WERI-Rb-1 (cell line): ENCODE measurements at regions not wholly inside any gene's neighbourhood (a gene's known extent, or its start where the extent isn't known, plus 50 kb on each side); places are given as distances from the start of the nearest gene placed in this dataset.

Experiments
- DNase-seq: peaks from one replicate; pipeline ENCODE4 v3.0.0-alpha.2; 2020
- H3K27ac ChIP-seq: fragments of 250-450 bp; sonication (Bioruptor Pico); 2 replicates; pipeline ENCODE4 v1.5.1; 2020; ENCODE audit warnings: mild to moderate bottlenecking, moderate library complexity
- H3K27me3 ChIP-seq: fragments of 250-450 bp; sonication (Bioruptor Pico); 2 replicates; pipeline ENCODE4 v1.5.1; 2021; ENCODE audit warnings: mild to moderate bottlenecking, low read depth, moderate library complexity; ENCODE audit not compliant: insufficient read depth, severe bottlenecking
- H3K36me3 ChIP-seq: fragments of 250-450 bp; sonication (Bioruptor Pico); 2 replicates; pipeline ENCODE4 v1.5.1; 2020; ENCODE audit warnings: mild to moderate bottlenecking, moderate library complexity
- H3K4me3 ChIP-seq: 2 replicates; pipeline ENCODE4 v1.5.1; 2011; ENCODE audit warnings: low read depth, mild to moderate bottlenecking, control low read depth, low read length
- H3K9me3 ChIP-seq: fragments of 250-450 bp; sonication (Bioruptor Pico); 2 replicates; pipeline ENCODE4 v1.5.1; 2021; ENCODE audit warnings: mild to moderate bottlenecking, moderate library complexity; ENCODE audit not compliant: severe bottlenecking
- TF ChIP-seq, protein P1 (sequence below): IDR thresholded peaks from 2 replicates; pipeline ENCODE4 v1.5.1; 2011; ENCODE audit warnings: low read depth, mild to moderate bottlenecking, control low read depth, inconsistent platforms, low read length

DNA sequence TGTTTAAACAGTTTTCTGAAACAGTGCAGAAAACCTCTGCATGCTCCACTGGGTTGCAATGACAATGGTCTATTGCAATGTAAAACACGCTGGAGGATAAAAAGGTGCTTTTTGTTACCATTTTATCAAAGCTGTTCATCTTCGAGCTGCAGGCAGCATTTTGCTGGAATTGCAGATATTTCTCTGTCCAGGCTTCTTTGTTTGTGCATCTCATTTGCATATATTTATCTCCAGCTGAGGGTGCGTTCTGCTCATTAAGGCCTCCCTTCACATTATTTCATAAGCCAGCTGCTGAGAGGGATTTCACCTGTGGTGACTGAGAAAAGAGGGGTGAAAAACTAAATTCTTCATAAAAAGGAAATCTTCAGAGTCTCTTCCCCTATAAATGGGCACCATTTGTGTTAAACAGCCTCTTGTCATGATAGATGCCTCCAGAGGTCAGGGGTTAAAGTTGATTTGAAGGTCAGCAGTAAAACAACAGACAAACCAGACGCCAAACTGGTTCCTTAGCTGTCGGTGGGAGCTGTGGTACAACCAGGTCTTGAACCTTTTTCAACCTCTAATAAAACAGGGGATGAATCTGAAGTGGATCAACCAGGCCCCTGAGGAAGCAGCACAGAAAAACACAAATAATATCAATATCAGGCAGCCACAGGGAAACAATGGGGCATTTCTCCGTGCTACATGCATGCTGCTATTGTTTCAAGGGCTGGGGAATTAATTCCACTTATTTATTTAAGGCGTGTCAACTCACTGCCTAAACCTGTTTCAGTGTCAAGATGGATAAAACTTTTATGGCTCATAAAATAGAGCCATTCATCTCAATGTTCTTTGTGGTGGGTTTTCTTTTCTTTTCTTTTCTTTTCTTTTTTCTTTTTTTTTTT, 265.1 kb downstream of the MEIS1 start:
- H3K27me3 ChIP-seq, result no peaks in the 10 kb centered on the region
- H3K27ac ChIP-seq, result no peak overlapping the region
- H3K4me3 ChIP-seq, result no peak overlapping the region
- H3K36me3 ChIP-seq, result no peaks in the 10 kb centered on the region
- no peak for DNase-seq
- no peaks in the 10 kb centered on the region for H3K9me3 ChIP-seq
- TF ChIP-seq, protein P1, sequence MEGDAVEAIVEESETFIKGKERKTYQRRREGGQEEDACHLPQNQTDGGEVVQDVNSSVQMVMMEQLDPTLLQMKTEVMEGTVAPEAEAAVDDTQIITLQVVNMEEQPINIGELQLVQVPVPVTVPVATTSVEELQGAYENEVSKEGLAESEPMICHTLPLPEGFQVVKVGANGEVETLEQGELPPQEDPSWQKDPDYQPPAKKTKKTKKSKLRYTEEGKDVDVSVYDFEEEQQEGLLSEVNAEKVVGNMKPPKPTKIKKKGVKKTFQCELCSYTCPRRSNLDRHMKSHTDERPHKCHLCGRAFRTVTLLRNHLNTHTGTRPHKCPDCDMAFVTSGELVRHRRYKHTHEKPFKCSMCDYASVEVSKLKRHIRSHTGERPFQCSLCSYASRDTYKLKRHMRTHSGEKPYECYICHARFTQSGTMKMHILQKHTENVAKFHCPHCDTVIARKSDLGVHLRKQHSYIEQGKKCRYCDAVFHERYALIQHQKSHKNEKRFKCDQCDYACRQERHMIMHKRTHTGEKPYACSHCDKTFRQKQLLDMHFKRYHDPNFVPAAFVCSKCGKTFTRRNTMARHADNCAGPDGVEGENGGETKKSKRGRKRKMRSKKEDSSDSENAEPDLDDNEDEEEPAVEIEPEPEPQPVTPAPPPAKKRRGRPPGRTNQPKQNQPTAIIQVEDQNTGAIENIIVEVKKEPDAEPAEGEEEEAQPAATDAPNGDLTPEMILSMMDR, result no peak

DNA sequence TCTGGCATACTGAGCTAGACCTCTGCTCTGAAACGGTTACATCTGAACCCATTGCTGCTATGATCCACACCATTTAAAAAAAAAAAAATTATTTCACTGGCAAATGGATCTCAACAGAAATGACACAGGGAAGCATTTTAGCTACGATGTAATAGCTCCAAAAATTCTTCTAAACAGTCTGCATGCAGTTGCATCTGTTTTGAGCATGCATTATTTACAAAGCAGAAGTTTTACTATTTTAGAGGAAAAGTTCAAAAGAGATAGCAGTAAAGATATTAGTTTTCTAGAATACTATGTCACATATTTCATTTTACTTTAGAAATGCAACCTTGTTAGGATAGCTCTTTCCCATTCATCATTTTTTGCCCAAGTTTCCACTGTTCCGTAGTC, 265.7 kb downstream of the MEIS1 start:
- Histone ChIP-seq H3K9me3 (no peaks in the 10 kb centered on the region), H3K36me3 (no peaks in the 10 kb centered on the region), H3K27ac (no peak overlapping the region), H3K4me3 (no peak overlapping the region), H3K27me3 (no peaks in the 10 kb centered on the region)
- TF ChIP-seq, protein P1, result no peak
- no peak for DNase-seq

DNA sequence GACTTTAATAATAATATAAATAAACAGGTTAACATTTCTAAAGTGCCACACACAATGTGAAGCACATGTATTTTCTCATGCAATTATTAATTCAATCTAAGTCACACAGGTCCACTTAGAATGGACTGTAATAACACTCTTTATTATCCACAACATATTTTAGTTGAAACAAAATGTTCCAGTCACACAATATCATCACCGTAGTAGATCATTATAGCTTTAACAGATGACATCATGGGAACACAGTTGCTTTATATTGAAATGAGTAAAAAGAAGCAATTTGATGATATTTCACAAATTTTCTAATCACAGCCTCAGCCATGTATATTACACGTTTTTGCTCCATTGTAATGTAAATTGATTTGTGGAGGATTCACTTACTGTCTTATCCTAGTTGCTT, 266.3 kb downstream of the MEIS1 start:
- no peak for DNase-seq
- H3K9me3 ChIP-seq, result no peaks in the 10 kb centered on the region
- H3K27me3 ChIP-seq, result no peaks in the 10 kb centered on the region
- TF ChIP-seq, protein P1, result no peak
- no peak overlapping the region for H3K27ac ChIP-seq
- no peak overlapping the region for H3K4me3 ChIP-seq
- no peaks in the 10 kb centered on the region for H3K36me3 ChIP-seq

DNA sequence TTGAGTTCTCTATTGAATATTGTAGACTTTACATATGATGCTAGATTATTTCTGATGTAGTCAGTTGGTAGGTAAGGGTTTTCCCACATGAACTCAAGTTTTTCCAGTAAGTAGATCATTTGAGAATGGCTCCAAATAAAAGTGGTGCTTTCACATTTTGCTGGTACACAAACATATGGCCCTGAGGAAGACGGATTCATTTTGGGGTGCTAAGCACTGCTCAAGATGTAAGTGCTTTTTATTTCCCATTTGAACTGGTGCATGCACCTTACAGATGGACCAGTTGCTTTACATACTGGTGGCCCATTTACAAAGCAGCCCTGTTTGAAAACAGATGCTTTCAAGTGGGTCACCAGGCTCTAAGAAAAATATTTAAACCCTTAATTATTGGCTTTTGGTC, 266.7 kb downstream of the MEIS1 start:
- DNase-seq, result no peak
- no peaks in the 10 kb centered on the region for H3K36me3 ChIP-seq
- no peaks in the 10 kb centered on the region for H3K9me3 ChIP-seq
- no peaks in the 10 kb centered on the region for H3K27me3 ChIP-seq
- no peak overlapping the region for H3K4me3 ChIP-seq
- no peak overlapping the region for H3K27ac ChIP-seq
- TF ChIP-seq, protein P1, result no peak

DNA sequence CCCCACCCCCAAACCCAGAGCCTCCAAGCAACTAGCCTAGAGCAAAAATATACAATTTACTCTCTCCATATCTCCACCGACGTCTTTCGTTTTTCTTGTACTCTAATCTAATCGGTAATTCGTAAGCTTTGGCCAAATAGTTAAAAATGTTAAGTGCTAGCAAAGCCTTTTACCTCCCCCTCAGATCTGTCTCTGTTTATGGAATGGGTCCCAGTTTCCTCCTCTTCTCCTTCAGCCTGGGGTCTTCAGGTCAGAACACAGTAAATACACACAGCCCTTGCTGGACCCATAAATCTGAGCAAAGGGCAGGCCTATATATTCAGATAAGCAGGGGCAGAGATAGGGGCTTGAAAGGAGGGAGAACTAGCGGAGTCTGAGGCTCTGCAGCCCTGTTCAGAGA, 267.4 kb downstream of the MEIS1 start:
- H3K27me3 ChIP-seq, result no peaks in the 10 kb centered on the region
- TF ChIP-seq, protein P1, result no peak
- no peaks in the 10 kb centered on the region for H3K9me3 ChIP-seq
- no peak overlapping the region for H3K27ac ChIP-seq
- no peaks in the 10 kb centered on the region for H3K36me3 ChIP-seq
- no peak for DNase-seq
- H3K4me3 ChIP-seq, result no peak overlapping the region

DNA sequence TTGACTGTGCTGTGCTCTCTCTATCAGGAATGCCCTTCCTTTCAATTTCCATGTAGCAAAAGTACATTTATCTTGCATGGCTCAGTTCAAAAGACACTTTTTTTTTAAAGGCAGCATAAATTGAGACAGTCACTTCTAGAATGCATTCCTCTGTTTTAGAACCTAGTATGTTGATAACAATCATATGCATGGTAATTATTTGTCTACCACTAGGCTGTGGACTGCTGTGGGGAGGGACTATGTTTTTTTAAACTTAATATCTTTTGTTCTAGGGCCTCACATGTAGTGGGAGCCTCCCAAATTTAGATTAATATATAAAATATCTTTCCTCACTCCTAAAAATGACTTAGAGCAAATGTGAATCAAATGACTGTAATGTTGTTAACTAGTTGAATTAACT, 269.9 kb downstream of the MEIS1 start:
- Histone ChIP-seq H3K9me3 (no peaks in the 10 kb centered on the region), H3K27ac (no peak overlapping the region), H3K4me3 (no peak overlapping the region), H3K27me3 (no peaks in the 10 kb centered on the region), H3K36me3 (no peaks in the 10 kb centered on the region)
- no peak for DNase-seq
- TF ChIP-seq, protein P1, result no peak
